K562 (cell line): ENCODE measurements at regions not wholly inside any gene's neighbourhood (a gene's known extent, or its start where the extent isn't known, plus 50 kb on each side); places are given as distances from the start of the nearest gene placed in this dataset.

ENCODE experiments used
- EP300 ChIP-seq: IDR thresholded peaks from 2 replicates; pipeline ENCODE4 v1.6.1; 2012; ENCODE audit warnings: low read length, improper control_type of control experiment
- EP400 ChIP-seq: fragments of 450-650 bp; IDR thresholded peaks from 2 replicates; pipeline ENCODE4 v1.6.1; 2017; ENCODE audit warnings: antibody characterized with exemption, mild to moderate bottlenecking, moderate library complexity
- MAFK ChIP-seq: IDR thresholded peaks from 2 replicates; pipeline ENCODE4 v1.6.1; 2011; ENCODE audit warnings: low read length, improper control_type of control experiment
- POLR2A ChIP-seq: fragments of 450-650 bp; conservative IDR thresholded peaks from 2 replicates; pipeline ENCODE4 v1.6.1; 2016
- SRF ChIP-seq, 2 experiments: fragments of 250-450, 450-650 bp in 1 of 2; sonication (Bioruptor Pico) in 1 of 2; sonication (generic) in 1 of 2; formaldehyde crosslinking; IDR thresholded peaks; 2 replicates each; pipeline versions ENCODE4 v1.5.0 to v1.5.1; 2020 to 2022; ENCODE audit warnings: mild to moderate bottlenecking in 1 of 2, missing genetic modification reagents in 1 of 2
- SRSF9 ChIP-seq: fragments of 200-400 bp; formaldehyde crosslinking; IDR thresholded peaks from 2 replicates; pipeline ENCODE4 v1.6.1; 2017; ENCODE audit warnings: low read depth, low read length, borderline replicate concordance
- ZEB2 ChIP-seq: fragments of 450-650 bp; IDR thresholded peaks from 2 replicates; pipeline ENCODE4 v1.6.1; 2016
- ZNF766 ChIP-seq: fragments of 200-800 bp; sonication (Bioruptor generic); conservative IDR thresholded peaks from 2 replicates; pipeline ENCODE4 v1.6.1; 2016; ENCODE audit warnings: missing genetic modification characterization, missing compliant biosample characterization
- TF ChIP-seq, protein P1 (sequence below): fragments of 450-650 bp; IDR thresholded peaks from one replicate; pipeline ENCODE4 v1.6.1; 2018; ENCODE audit warnings: mild to moderate bottlenecking, moderate library complexity; ENCODE audit not compliant: partially characterized antibody
- TF ChIP-seq, protein P2 (sequence below): sonication (generic); formaldehyde crosslinking; IDR thresholded peaks from 2 replicates; pipeline ENCODE4 v1.8.1; 2022; ENCODE audit warnings: missing genetic modification reagents
- TF ChIP-seq, protein P3 (sequence below): sonication (generic); formaldehyde crosslinking; IDR thresholded peaks from 2 replicates; pipeline ENCODE4 v1.9.0; 2022; ENCODE audit warnings: mild to moderate bottlenecking, missing genetic modification reagents

DNA sequence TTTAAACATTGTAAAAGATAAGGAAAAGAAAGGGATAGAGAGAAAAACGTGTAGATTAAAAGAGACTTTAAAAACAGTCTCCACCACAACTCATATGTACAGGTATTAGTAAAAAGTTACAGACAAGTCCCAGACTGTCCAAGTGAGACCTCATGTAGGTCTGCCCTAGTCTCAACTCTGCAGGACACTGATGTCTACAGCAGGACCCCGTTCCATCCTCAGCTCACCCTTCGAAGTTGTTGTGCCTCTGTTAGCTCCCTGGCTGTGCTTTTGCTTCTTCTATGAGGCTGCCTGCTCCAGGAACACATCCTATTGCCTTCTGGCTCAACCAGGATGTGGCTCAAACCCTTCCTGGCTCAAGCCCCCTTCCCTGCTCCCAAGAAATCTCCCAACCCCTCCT, 72.9 kb upstream of the FBXO28 start:
- no peak for TF ChIP-seq MAFK
- TF ChIP-seq, protein P1, sequence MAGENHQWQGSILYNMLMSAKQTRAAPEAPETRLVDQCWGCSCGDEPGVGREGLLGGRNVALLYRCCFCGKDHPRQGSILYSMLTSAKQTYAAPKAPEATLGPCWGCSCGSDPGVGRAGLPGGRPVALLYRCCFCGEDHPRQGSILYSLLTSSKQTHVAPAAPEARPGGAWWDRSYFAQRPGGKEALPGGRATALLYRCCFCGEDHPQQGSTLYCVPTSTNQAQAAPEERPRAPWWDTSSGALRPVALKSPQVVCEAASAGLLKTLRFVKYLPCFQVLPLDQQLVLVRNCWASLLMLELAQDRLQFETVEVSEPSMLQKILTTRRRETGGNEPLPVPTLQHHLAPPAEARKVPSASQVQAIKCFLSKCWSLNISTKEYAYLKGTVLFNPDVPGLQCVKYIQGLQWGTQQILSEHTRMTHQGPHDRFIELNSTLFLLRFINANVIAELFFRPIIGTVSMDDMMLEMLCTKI, result no peak
- TF ChIP-seq, protein P2, sequence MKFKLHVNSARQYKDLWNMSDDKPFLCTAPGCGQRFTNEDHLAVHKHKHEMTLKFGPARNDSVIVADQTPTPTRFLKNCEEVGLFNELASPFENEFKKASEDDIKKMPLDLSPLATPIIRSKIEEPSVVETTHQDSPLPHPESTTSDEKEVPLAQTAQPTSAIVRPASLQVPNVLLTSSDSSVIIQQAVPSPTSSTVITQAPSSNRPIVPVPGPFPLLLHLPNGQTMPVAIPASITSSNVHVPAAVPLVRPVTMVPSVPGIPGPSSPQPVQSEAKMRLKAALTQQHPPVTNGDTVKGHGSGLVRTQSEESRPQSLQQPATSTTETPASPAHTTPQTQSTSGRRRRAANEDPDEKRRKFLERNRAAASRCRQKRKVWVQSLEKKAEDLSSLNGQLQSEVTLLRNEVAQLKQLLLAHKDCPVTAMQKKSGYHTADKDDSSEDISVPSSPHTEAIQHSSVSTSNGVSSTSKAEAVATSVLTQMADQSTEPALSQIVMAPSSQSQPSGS (CRISPR knock-in tag), result no peak
- no peak for TF ChIP-seq POLR2A
- TF ChIP-seq, protein P3, sequence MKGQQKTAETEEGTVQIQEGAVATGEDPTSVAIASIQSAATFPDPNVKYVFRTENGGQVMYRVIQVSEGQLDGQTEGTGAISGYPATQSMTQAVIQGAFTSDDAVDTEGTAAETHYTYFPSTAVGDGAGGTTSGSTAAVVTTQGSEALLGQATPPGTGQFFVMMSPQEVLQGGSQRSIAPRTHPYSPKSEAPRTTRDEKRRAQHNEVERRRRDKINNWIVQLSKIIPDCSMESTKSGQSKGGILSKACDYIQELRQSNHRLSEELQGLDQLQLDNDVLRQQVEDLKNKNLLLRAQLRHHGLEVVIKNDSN (CRISPR knock-in tag), result no peak
- TF ChIP-seq EP300, result no peak
- no peak for TF ChIP-seq EP400
- no peak for TF ChIP-seq SRF (CRISPR knock-in tag; IDR thresholded peaks at IDR 0.05)
- TF ChIP-seq ZEB2, result no peak
- TF ChIP-seq SRSF9, result no peak
- TF ChIP-seq ZNF766 (CRISPR knock-in tag), result no peak
